ENCODE measurements at regions not wholly inside any gene's neighbourhood (a gene's known extent, or its start where the extent isn't known, plus 50 kb on each side); places are given as distances from the start of the nearest gene placed in this dataset.
A peak's percentile ranks its signal among the peaks of the same experiment; 100 is the strongest.

GRCh38 chr5:45800331-45800730 lies 104.2 kb upstream of the HCN1 start:
- no peak for TF ChIP-seq CTCF (IDR thresholded peaks at IDR 0.05; ENCODE audit: poor library complexity, severe bottlenecking)
- Histone ChIP-seq H3K27ac (ENCODE audit: poor library complexity, severe bottlenecking) (no peak overlapping the region), H3K27me3 (ENCODE audit: insufficient read depth, poor library complexity, severe bottlenecking) (no peaks in the 10 kb centered on the region), H3K9me3 (ENCODE audit: severe bottlenecking) (peaks cover 4% of the 10 kb centered on the region), H3K4me3 (ENCODE audit: severe bottlenecking) (no peak overlapping the region), H3K4me1 (ENCODE audit: insufficient read depth, poor library complexity, severe bottlenecking) (no peaks in the 10 kb centered on the region), H3K36me3 (ENCODE audit: low read depth) (no peaks in the 10 kb centered on the region)
- DNase-seq (ENCODE audit: low spot score): no peak
- no peak for ATAC-seq (ENCODE audit: low read depth)

DNA sequence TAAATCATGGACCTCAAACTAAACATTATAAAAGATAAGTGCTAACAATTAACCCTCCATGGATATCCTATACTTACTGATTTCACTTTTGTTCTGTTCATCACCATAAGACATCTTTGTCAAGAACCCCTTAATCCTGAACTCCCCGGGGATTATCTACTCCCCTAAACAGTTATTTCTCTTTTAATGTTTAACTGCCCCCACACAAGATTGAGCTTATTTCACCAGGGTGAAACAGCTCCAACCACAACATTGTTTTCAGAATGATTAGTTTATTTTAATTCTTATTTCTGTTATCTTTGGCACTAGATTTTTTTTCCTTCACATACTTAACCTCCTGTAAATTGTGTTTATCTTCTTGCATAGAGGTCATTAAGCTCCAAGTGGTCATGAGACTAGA lies 103.2 kb upstream of the HCN1 start:
- Histone ChIP-seq H3K4me1 (ENCODE audit: insufficient read depth, poor library complexity, severe bottlenecking) (no peaks in the 10 kb centered on the region), H3K9me3 (ENCODE audit: severe bottlenecking) (peaks cover 4% of the 10 kb centered on the region), H3K4me3 (ENCODE audit: severe bottlenecking) (no peak overlapping the region), H3K36me3 (ENCODE audit: low read depth) (no peaks in the 10 kb centered on the region), H3K27me3 (ENCODE audit: insufficient read depth, poor library complexity, severe bottlenecking) (no peaks in the 10 kb centered on the region), H3K27ac (ENCODE audit: poor library complexity, severe bottlenecking) (no peak overlapping the region)
- ATAC-seq (ENCODE audit: low read depth) (no peak), DNase-seq (ENCODE audit: low spot score) (no peak)
- TF ChIP-seq CTCF (IDR thresholded peaks at IDR 0.05; ENCODE audit: poor library complexity, severe bottlenecking): no peak

DNA sequence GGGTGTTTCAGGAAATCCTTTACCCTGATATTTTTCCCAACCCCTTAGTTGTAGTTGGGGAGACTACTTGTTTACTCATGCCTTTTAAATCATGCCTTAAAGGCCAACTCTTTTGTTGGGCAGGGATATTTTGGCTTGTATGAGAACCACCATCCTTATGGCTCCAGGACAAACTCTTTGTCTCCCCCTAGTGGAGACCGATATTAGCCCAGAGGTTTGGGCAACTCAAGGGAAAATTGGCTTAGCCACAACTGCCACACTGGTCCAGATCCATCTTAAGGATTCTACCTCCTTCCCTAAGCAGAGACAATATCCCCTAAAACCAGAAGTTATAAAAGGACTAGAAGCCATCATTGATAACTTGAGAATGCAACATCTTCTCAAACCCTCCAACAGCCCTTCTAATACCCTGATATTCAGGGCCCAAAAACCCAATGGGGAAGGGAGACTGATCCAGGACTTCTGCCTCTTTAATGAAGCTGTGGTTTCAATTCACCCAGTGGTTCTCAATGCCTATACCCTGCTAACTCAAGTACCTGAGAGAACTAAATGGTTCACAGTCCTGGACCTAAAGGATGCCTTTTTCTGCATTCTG lies 100.9 kb upstream of the HCN1 start:
- ATAC-seq (ENCODE audit: low read depth) (no peak), DNase-seq (ENCODE audit: low spot score) (no peak)
- H3K27ac ChIP-seq (ENCODE audit: poor library complexity, severe bottlenecking): no peak overlapping the region
- H3K9me3 ChIP-seq (ENCODE audit: severe bottlenecking): peaks cover 5% of the 10 kb centered on the region
- H3K36me3 ChIP-seq (ENCODE audit: low read depth): no peaks in the 10 kb centered on the region
- H3K27me3 ChIP-seq (ENCODE audit: insufficient read depth, poor library complexity, severe bottlenecking): no peaks in the 10 kb centered on the region
- no peaks in the 10 kb centered on the region for H3K4me1 ChIP-seq (ENCODE audit: insufficient read depth, poor library complexity, severe bottlenecking)
- peak; percentile 38 for TF ChIP-seq CTCF (IDR thresholded peaks at IDR 0.05; ENCODE audit: poor library complexity, severe bottlenecking)
- H3K4me3 ChIP-seq (ENCODE audit: severe bottlenecking): no peak overlapping the region

DNA sequence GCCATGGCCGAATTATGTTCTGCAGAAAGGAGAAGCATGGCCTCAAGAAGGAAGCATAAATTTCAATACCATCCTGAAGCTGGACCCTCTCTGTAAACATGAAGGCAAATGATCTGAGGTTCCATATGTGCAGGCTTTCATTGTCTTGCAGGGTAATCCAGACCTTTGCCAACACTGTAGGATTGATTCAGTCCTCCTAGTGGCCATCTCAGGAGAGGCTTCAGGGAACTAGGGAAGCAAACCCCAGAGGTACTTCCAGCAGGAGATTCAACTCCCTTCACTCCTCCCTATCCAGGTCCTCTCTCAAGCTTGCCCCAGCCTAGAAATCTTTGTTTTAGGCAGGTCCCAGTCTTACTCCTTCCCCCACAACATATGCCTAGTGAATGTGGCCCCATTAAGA lies 99.3 kb upstream of the HCN1 start:
- no peaks in the 10 kb centered on the region for H3K27me3 ChIP-seq (ENCODE audit: insufficient read depth, poor library complexity, severe bottlenecking)
- DNase-seq (ENCODE audit: low spot score) (no peak), ATAC-seq (ENCODE audit: low read depth) (no peak)
- H3K4me3 ChIP-seq (ENCODE audit: severe bottlenecking): no peak overlapping the region
- no peaks in the 10 kb centered on the region for H3K36me3 ChIP-seq (ENCODE audit: low read depth)
- peaks cover 5% of the 10 kb centered on the region for H3K9me3 ChIP-seq (ENCODE audit: severe bottlenecking)
- H3K4me1 ChIP-seq (ENCODE audit: insufficient read depth, poor library complexity, severe bottlenecking): no peaks in the 10 kb centered on the region
- H3K27ac ChIP-seq (ENCODE audit: poor library complexity, severe bottlenecking): no peak overlapping the region
- TF ChIP-seq CTCF (IDR thresholded peaks at IDR 0.05; ENCODE audit: poor library complexity, severe bottlenecking): no peak

DNA sequence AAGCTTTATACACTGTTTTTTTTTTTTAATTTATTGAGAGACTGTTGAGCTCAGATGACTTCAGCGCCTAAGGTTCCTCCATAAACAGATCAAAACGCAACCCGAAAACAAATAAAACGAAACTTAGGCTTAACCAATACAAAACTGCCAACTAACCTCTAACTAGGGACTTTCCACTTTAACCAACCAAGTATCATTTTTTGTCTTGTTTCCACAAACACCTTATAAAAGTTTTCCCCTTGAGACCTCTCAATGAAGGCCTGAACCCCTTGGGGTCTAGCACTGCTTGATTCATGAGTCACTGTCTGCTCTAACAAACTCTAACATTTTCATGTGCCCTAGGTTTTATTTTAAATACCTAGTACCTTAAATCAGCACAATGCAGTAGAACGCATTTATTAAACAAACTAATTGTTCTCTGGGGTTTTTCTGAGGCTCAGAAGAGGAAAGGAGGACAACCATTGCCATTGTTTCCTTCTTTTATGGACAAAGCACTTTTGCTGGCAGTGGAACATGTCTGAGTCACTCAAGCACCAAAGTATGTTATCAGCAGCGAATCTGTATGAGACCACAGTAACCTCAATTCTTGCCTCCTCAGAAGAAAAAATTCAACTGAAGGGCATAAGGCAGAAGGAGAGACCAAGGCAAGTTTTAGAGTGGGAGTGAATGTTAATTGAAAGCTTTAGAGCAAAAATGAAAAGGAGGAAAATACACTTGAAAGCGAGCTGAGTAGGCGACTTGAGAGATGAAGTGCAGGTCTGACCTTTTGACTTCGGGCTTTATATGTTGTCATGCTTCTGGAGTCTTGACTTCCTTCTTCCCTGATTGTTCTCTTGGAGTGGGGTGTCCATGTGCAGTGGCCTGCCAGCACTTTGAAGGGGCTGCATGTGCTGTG lies 97.7 kb upstream of the HCN1 start:
- Histone ChIP-seq H3K9me3 (ENCODE audit: severe bottlenecking) (peaks cover 3% of the 10 kb centered on the region), H3K27ac (ENCODE audit: poor library complexity, severe bottlenecking) (no peak overlapping the region), H3K4me1 (ENCODE audit: insufficient read depth, poor library complexity, severe bottlenecking) (no peaks in the 10 kb centered on the region), H3K4me3 (ENCODE audit: severe bottlenecking) (no peak overlapping the region), H3K27me3 (ENCODE audit: insufficient read depth, poor library complexity, severe bottlenecking) (no peaks in the 10 kb centered on the region), H3K36me3 (ENCODE audit: low read depth) (no peaks in the 10 kb centered on the region)
- ATAC-seq (ENCODE audit: low read depth) (no peak), DNase-seq (ENCODE audit: low spot score) (no peak)
- TF ChIP-seq CTCF (IDR thresholded peaks at IDR 0.05; ENCODE audit: poor library complexity, severe bottlenecking): no peak

Data from RWPE2 (cell line).